ENCODE measurements at regions not wholly inside any gene's neighbourhood (a gene's known extent, or its start where the extent isn't known, plus 50 kb on each side); places are given as distances from the start of the nearest gene placed in this dataset.

GRCh38 chr14:49977126-49977841, 84.4 kb downstream of the ARF6 start:
- no peak for DNase-seq (ENCODE audit: extremely low spot score in 2 of 2)
- Histone ChIP-seq H3K4me1 (peaks cover 36% of the 10 kb centered on the region), H3K36me3 (no peaks in the 10 kb centered on the region), H3K9me3 (no peaks in the 10 kb centered on the region), H3K27me3 (no peaks in the 10 kb centered on the region), H3K4me3 (no peak overlapping the region), H3K27ac (no peak overlapping the region)
- intact Hi-C loops (cut with DNase I): no loop called here
- no peak for TF ChIP-seq POLR2AphosphoS5 (IDR thresholded peaks at IDR 0.05; ENCODE audit: insufficient read depth in 1 of 2, low read depth in 1 of 2)
- TF ChIP-seq CTCF (IDR thresholded peaks at IDR 0.05): no peak
- no peak for TF ChIP-seq POLR2A (IDR thresholded peaks at IDR 0.05)

- H3K27me3 ChIP-seq: no peaks in the 10 kb centered on the region
- no peak for DNase-seq (ENCODE audit: extremely low spot score in 2 of 2)
- H3K9me3 ChIP-seq: no peaks in the 10 kb centered on the region
- H3K4me1 ChIP-seq: peaks cover 9% of the 10 kb centered on the region
- H3K36me3 ChIP-seq: no peaks in the 10 kb centered on the region
- intact Hi-C loops (cut with DNase I): loop anchor here (10.0 kb wide), 1 partner anchor 55 kb away; no protein-coding TSS in a partner anchor
- no peak overlapping the region for H3K4me3 ChIP-seq
- TF ChIP-seq POLR2AphosphoS5 (IDR thresholded peaks at IDR 0.05; ENCODE audit: insufficient read depth in 1 of 2, low read depth in 1 of 2): no peak
- TF ChIP-seq POLR2A (IDR thresholded peaks at IDR 0.05): no peak
- no peak for TF ChIP-seq CTCF (IDR thresholded peaks at IDR 0.05)
- H3K27ac ChIP-seq: no peak overlapping the region
Measured at GRCh38 chr14:49980027-49980426, 87.1 kb downstream of the ARF6 start.

GRCh38 chr14:49982082-49982481, 89.2 kb downstream of the ARF6 start:
- Histone ChIP-seq H3K4me3 (no peak overlapping the region), H3K4me1 (peaks cover 6% of the 10 kb centered on the region), H3K36me3 (no peaks in the 10 kb centered on the region), H3K9me3 (no peaks in the 10 kb centered on the region), H3K27me3 (no peaks in the 10 kb centered on the region), H3K27ac (no peak overlapping the region)
- intact Hi-C loops (cut with DNase I): loop anchor here (10.0 kb wide), 1 partner anchor 53 kb away; no protein-coding TSS in a partner anchor
- DNase-seq (ENCODE audit: extremely low spot score in 2 of 2): no peak
- TF ChIP-seq POLR2A (IDR thresholded peaks at IDR 0.05) (no peak), CTCF (IDR thresholded peaks at IDR 0.05) (no peak)

GRCh38 chr14:49982501-49982951, 89.6 kb downstream of the ARF6 start:
- no peaks in the 10 kb centered on the region for H3K9me3 ChIP-seq
- no peaks in the 10 kb centered on the region for H3K27me3 ChIP-seq
- TF ChIP-seq CTCF (IDR thresholded peaks at IDR 0.05): no peak
- no peak for TF ChIP-seq POLR2A (IDR thresholded peaks at IDR 0.05)
- TF ChIP-seq POLR2AphosphoS5 (IDR thresholded peaks at IDR 0.05; ENCODE audit: insufficient read depth in 1 of 2, low read depth in 1 of 2): no peak
- H3K4me3 ChIP-seq: no peak overlapping the region
- intact Hi-C loops (cut with DNase I): loop anchor here (10.0 kb wide), 1 partner anchor 52 kb away; no protein-coding TSS in a partner anchor
- H3K27ac ChIP-seq: no peak overlapping the region
- no peaks in the 10 kb centered on the region for H3K36me3 ChIP-seq
- H3K4me1 ChIP-seq: peaks cover 9% of the 10 kb centered on the region
- no peak for DNase-seq (ENCODE audit: extremely low spot score in 2 of 2)

GRCh38 chr14:49984424-49984823, 91.5 kb downstream of the ARF6 start:
- Histone ChIP-seq H3K4me1 (peaks cover 9% of the 10 kb centered on the region), H3K9me3 (no peaks in the 10 kb centered on the region), H3K27me3 (no peaks in the 10 kb centered on the region), H3K4me3 (no peak overlapping the region), H3K36me3 (no peaks in the 10 kb centered on the region), H3K27ac (no peak overlapping the region)
- intact Hi-C loops (cut with DNase I): loop anchor here (10.0 kb wide), 1 partner anchor 50 kb away; no protein-coding TSS in a partner anchor
- TF ChIP-seq CTCF (IDR thresholded peaks at IDR 0.05) (no peak), POLR2AphosphoS5 (IDR thresholded peaks at IDR 0.05; ENCODE audit: insufficient read depth in 1 of 2, low read depth in 1 of 2) (no peak), POLR2A (IDR thresholded peaks at IDR 0.05) (no peak)
- DNase-seq (ENCODE audit: extremely low spot score in 2 of 2): no peak

Measured in vagina (tissue), 2 donors.